T-helper 2 cell treated with Interferon-gamma antibody and Interleukin-4, amounts not matched to agents 100 ng/mL and 5 ng/mL, for 36 hours (primary cell): ENCODE measurements at regions not wholly inside any gene's neighbourhood (a gene's known extent, or its start where the extent isn't known, plus 50 kb on each side); places are given as distances from the start of the nearest gene placed in this dataset.

Experiments used
- intact Hi-C: fragments of 100-400 bp; cut with micrococcal nuclease; formaldehyde crosslinking; loops from one replicate; pipeline ENCODE4 v1.15.1; 2023

GRCh38 chr2:160941290-160941846 is 218.9 kb upstream of the TANK start:
- intact Hi-C loops = no loop called here

- intact Hi-C loops = no loop called here
Measured at GRCh38 chr2:160942476-160943142, 217.6 kb upstream of the TANK start.

GRCh38 chr2:160943414-160943813 is 216.8 kb upstream of the TANK start:
- intact Hi-C loops = no loop called here

- intact Hi-C loops = no loop called here
Measured at GRCh38 chr2:160952464-160953254, 207.6 kb upstream of the TANK start.

- intact Hi-C loops = no loop called here
Measured at GRCh38 chr2:160955578-160955977, 204.7 kb upstream of the TANK start.

GRCh38 chr2:160956243-160956802 is 203.9 kb upstream of the TANK start:
- intact Hi-C loops = no loop called here

- intact Hi-C loops = no loop called here
Measured at GRCh38 chr2:160963957-160964356, 196.3 kb upstream of the TANK start.

- intact Hi-C loops = no loop called here
Measured at GRCh38 chr2:160967523-160967922, 192.7 kb upstream of the TANK start.

- intact Hi-C loops = no loop called here
Measured at GRCh38 chr2:160968183-160968582, 192.0 kb upstream of the TANK start.

GRCh38 chr2:160970052-160970965 is 189.9 kb upstream of the TANK start:
- intact Hi-C loops = loop anchor here (5.0 kb wide), 1 partner anchor 718 kb away; no protein-coding TSS in a partner anchor

GRCh38 chr2:160973991-160974390 is 186.2 kb upstream of the TANK start:
- intact Hi-C loops = loop anchor here (5.0 kb wide), 1 partner anchor 722 kb away; no protein-coding TSS in a partner anchor

- intact Hi-C loops = loop anchor here (5.0 kb wide), 1 partner anchor 723 kb away; no protein-coding TSS in a partner anchor
Measured at GRCh38 chr2:160974803-160975202, 185.4 kb upstream of the TANK start.

- intact Hi-C loops = no loop called here
Measured at GRCh38 chr2:160976797-160977196, 183.4 kb upstream of the TANK start.

GRCh38 chr2:160977376-160977775 is 182.9 kb upstream of the TANK start:
- intact Hi-C loops = no loop called here

- intact Hi-C loops = no loop called here
Measured at GRCh38 chr2:160977854-160978253, 182.4 kb upstream of the TANK start.

- intact Hi-C loops = no loop called here
Measured at GRCh38 chr2:160984426-160985077, 175.7 kb upstream of the TANK start.

GRCh38 chr2:160989778-160990177 is 170.4 kb upstream of the TANK start:
- intact Hi-C loops = no loop called here

GRCh38 chr2:160993654-160994061 is 166.6 kb upstream of the TANK start:
- intact Hi-C loops = loop anchor here (1.0 kb wide), 3 partner anchors 669 to 883 kb away; no protein-coding TSS in a partner anchor

GRCh38 chr2:160994141-160995002 is 165.9 kb upstream of the TANK start:
- intact Hi-C loops = loop anchor here (1.0 kb wide), 3 partner anchors 670 to 884 kb away; no protein-coding TSS in a partner anchor
